B cell (primary cell): ENCODE measurements at regions not wholly inside any gene's neighbourhood (a gene's known extent, or its start where the extent isn't known, plus 50 kb on each side); places are given as distances from the start of the nearest gene placed in this dataset.

Source experiments
- ATAC-seq: fragments of 200-7000 bp; cut with Tn5 transposase; one replicate; pipeline ENCODE4 v1.10.0; 2021; ENCODE audit warnings: low read depth, mild to moderate bottlenecking, moderate number of reproducible peaks, moderate library complexity
- CTCF ChIA-PET: fragments of 350-600 bp; sonication (Branson Sonifier 250); formaldehyde crosslinking; loops from one replicate; lab custom pipeline; 2021; ENCODE audit warnings: antibody characterized with exemption, inconsistent platforms; lab: Charles Lee
- POLR2A ChIA-PET: fragments of 350-600 bp; sonication (Branson Sonifier 250); formaldehyde crosslinking; loops from one replicate; lab custom pipeline; 2021; ENCODE audit warnings: antibody characterized with exemption; lab: Charles Lee
- DNase-seq: peaks from one replicate; pipeline ENCODE4 v3.0.0; 2013
- H2AFZ ChIP-seq: 2 replicates; pipeline ENCODE4 v1.6.1; 2012; ENCODE audit warnings: mild to moderate bottlenecking, low read depth, low read length; ENCODE audit not compliant: insufficient read depth, poor library complexity, severe bottlenecking
- H3K27ac ChIP-seq, 2 donors: 1 replicate in 1 of 2; 2 replicates in 1 of 2; pipeline ENCODE4 v1.5.1; 2012 to 2013; ENCODE audit warnings: low read length in 2 of 2, mild to moderate bottlenecking in 2 of 2, moderate library complexity in 1 of 2
- H3K27me3 ChIP-seq, 4 experiments: fragments of 200-600 bp in 1 of 4; sonication (generic) in 1 of 4; replicated peaks in 1 of 4; 1 replicate in 2 of 4; 2 replicates in 2 of 4; pipeline versions ENCODE4 v1.6.1 to v1.7.0; 2013 to 2016; ENCODE audit warnings: low read length in 3 of 4, mild to moderate bottlenecking in 2 of 4, mixed read lengths in 1 of 4, moderate library complexity in 1 of 4; ENCODE audit not compliant: insufficient read depth in 4 of 4, control insufficient read depth in 3 of 4; ENCODE audit errors: control extremely low read depth in 1 of 4
- H3K36me3 ChIP-seq, 2 experiments: replicated peaks in 1 of 2; 1 replicate in 1 of 2; 2 replicates in 1 of 2; pipeline versions ENCODE4 v1.6.1 to v1.7.1; 2013; ENCODE audit warnings: low read length in 1 of 2; ENCODE audit not compliant: insufficient read depth in 2 of 2, control insufficient read depth in 1 of 2; ENCODE audit errors: control extremely low read depth in 1 of 2, extremely low read depth in 1 of 2
- H3K4me1 ChIP-seq, 2 donors: fragments of 200-600 bp in 1 of 2; sonication (generic) in 1 of 2; 1 replicate in 1 of 2; 2 replicates in 1 of 2; pipeline versions ENCODE4 v1.5.1 to v1.6.1; 2013 to 2017; ENCODE audit warnings: low read length in 2 of 2; ENCODE audit not compliant: control insufficient read depth in 2 of 2, insufficient read depth in 2 of 2
- H3K4me2 ChIP-seq: replicated peaks from 2 replicates; pipeline ENCODE3; 2012; ENCODE audit warnings: mild to moderate bottlenecking, low read depth, low read length; ENCODE audit not compliant: poor library complexity, severe bottlenecking
- H3K4me3 ChIP-seq, 5 experiments: fragments of 200-600 bp in 1 of 5; sonication (generic) in 1 of 5; 1 replicate in 3 of 5; 2 replicates in 2 of 5; pipeline versions ENCODE4 v1.5.1 to v1.7.0; 2011 to 2016; ENCODE audit warnings: low read length in 4 of 5, mild to moderate bottlenecking in 4 of 5, low read depth in 2 of 5, control low read depth in 1 of 5, moderate library complexity in 1 of 5; ENCODE audit not compliant: insufficient read depth in 1 of 5; ENCODE audit errors: control extremely low read depth in 1 of 5, extremely low read depth in 1 of 5
- H3K79me2 ChIP-seq: fragments of 200-600 bp; sonication (generic); one replicate; pipeline ENCODE4 v1.6.0; 2016; ENCODE audit warnings: low read length; ENCODE audit not compliant: control insufficient read depth, insufficient read depth
- H3K9ac ChIP-seq: fragments of 200-600 bp; sonication (generic); 2 replicates; pipeline ENCODE4 v1.6.1; 2017; ENCODE audit warnings: mild to moderate bottlenecking, low read length, moderate library complexity
- H3K9me3 ChIP-seq, 3 donors: one replicate each; pipeline versions ENCODE4 v1.6.1 to v1.7.1; 2013; ENCODE audit warnings: low read length in 2 of 3; ENCODE audit not compliant: control insufficient read depth in 2 of 3, insufficient read depth in 1 of 3; ENCODE audit errors: control extremely low read depth in 1 of 3
- H4K20me1 ChIP-seq: 2 replicates; pipeline ENCODE4 v1.6.0; 2012; ENCODE audit warnings: mild to moderate bottlenecking, low read length; ENCODE audit not compliant: insufficient read depth, control insufficient read depth, poor library complexity, severe bottlenecking
- H3K27ac Mint-ChIP-seq: one replicate; pipeline ENCODE4 v1.8.0; 2021; ENCODE audit warnings: mixed read lengths
- H3K27me3 Mint-ChIP-seq: one replicate; pipeline ENCODE4 v1.8.0; 2021; ENCODE audit warnings: mixed read lengths
- H3K4me1 Mint-ChIP-seq: one replicate; pipeline ENCODE4 v1.8.0; 2021; ENCODE audit warnings: mixed read lengths
- H3K4me3 Mint-ChIP-seq: one replicate; pipeline ENCODE4 v1.8.0; 2021; ENCODE audit warnings: mixed read lengths
- H3K9me3 Mint-ChIP-seq: one replicate; pipeline ENCODE4 v1.8.0; 2022; ENCODE audit warnings: mixed read lengths; ENCODE audit not compliant: insufficient read depth
- EZH2 ChIP-seq: IDR thresholded peaks from 2 replicates; pipeline ENCODE4 v1.6.1; 2012; ENCODE audit warnings: borderline replicate concordance, low read depth, mild to moderate bottlenecking, moderate library complexity, low read length; ENCODE audit not compliant: insufficient read depth, poor library complexity, severe bottlenecking
- WGBS: methylation state at CpG from one replicate; pipeline ENCODE4 v1.1.5; 2013; ENCODE audit warnings: missing lambda C conversion rate; ENCODE audit not compliant: insufficient coverage; 5-methylcytosine and 5-hydroxymethylcytosine counted together
- intact Hi-C: fragments of 100-400 bp; cut with micrococcal nuclease; formaldehyde crosslinking; loops from one replicate; pipeline ENCODE4 v1.10.0; 2022
- TF ChIP-seq, protein P1 (sequence below): fragments of 200-600 bp; IDR thresholded peaks from one replicate; pipeline ENCODE4 v1.8.0; 2022; ENCODE audit warnings: antibody characterized with exemption, mild to moderate bottlenecking

DNA sequence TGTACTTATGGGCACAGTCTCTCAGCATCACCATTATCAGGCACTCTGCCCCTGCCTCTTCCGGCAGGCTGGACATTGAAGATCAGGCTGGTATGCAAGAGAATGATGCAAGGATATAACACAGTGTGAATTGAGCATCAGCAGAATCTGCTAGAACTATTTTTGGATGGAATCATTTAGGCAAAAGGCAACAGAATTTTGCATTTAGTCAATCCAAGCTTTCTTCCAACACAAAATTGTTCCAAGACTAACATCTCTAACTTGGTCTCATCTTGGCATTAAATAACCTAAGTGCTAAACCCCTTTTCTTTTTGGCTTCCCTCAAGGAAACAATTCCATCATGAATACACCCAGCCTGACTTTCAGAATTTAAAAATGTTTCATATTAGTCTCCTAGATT is 339.9 kb downstream of the PRELID2 start:
- no peak for DNase-seq
- Histone ChIP-seq H3K4me2 (no peak overlapping the region), H4K20me1 (no peaks in the 10 kb centered on the region), H2AFZ (no peak overlapping the region), H3K27me3 (no peaks in the 10 kb centered on the region), H3K4me3 (no peak overlapping the region), H3K36me3 (no peaks in the 10 kb centered on the region), H3K4me1 (no peaks in the 10 kb centered on the region), H3K9me3 (no peaks in the 10 kb centered on the region), H3K9ac (no peak overlapping the region), H3K79me2 (no peaks in the 10 kb centered on the region), H3K27ac (no peak overlapping the region)
- ChIA-PET CTCF (no interaction called here), POLR2A (no interaction called here)
- peaks cover 2% of the 10 kb centered on the region for H3K9me3 Mint-ChIP-seq
- no peaks in the 10 kb centered on the region for H3K4me1 Mint-ChIP-seq
- no CpG with 5 or more reads among the region's 1 CpG for WGBS
- TF ChIP-seq EZH2 = no peak
- TF ChIP-seq, protein P1, sequence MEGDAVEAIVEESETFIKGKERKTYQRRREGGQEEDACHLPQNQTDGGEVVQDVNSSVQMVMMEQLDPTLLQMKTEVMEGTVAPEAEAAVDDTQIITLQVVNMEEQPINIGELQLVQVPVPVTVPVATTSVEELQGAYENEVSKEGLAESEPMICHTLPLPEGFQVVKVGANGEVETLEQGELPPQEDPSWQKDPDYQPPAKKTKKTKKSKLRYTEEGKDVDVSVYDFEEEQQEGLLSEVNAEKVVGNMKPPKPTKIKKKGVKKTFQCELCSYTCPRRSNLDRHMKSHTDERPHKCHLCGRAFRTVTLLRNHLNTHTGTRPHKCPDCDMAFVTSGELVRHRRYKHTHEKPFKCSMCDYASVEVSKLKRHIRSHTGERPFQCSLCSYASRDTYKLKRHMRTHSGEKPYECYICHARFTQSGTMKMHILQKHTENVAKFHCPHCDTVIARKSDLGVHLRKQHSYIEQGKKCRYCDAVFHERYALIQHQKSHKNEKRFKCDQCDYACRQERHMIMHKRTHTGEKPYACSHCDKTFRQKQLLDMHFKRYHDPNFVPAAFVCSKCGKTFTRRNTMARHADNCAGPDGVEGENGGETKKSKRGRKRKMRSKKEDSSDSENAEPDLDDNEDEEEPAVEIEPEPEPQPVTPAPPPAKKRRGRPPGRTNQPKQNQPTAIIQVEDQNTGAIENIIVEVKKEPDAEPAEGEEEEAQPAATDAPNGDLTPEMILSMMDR = no peak
- no peak overlapping the region for H3K27ac Mint-ChIP-seq
- no peaks in the 10 kb centered on the region for H3K27me3 Mint-ChIP-seq
- H3K4me3 Mint-ChIP-seq = no peak overlapping the region
- ATAC-seq = no peak
- intact Hi-C loops = no loop called here

DNA sequence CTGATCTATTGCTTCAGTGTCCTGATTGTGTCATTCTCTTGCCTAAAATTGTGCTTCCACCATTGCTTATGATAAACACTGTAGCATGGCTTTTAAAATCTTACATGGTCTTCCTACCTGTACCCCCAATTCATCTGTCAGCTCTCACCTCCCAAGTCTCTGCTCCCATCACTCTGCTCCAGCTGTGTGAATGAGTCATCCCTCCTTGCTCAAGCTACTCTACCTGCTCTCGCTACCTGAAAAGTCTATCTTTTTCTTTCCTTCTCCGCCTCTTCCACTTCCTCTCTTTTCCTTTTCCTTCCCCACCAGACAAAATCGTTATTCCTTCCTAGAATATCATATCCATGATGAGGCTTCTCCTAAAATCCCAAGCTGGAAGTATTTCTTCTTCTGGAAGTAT is 341.7 kb downstream of the PRELID2 start:
- no peaks in the 10 kb centered on the region for H3K79me2 ChIP-seq
- POLR2A ChIA-PET = no interaction called here
- no peak overlapping the region for H3K4me2 ChIP-seq
- no peak overlapping the region for H3K27ac ChIP-seq
- no peaks in the 10 kb centered on the region for H3K4me1 Mint-ChIP-seq
- no peak overlapping the region for H3K4me3 ChIP-seq
- no peak overlapping the region for H3K4me3 Mint-ChIP-seq
- H3K9ac ChIP-seq = no peak overlapping the region
- no peaks in the 10 kb centered on the region for H3K27me3 Mint-ChIP-seq
- H3K36me3 ChIP-seq = no peaks in the 10 kb centered on the region
- CTCF ChIA-PET = no interaction called here
- no peak overlapping the region for H2AFZ ChIP-seq
- TF ChIP-seq, protein P1 = no peak
- no peak for TF ChIP-seq EZH2
- H4K20me1 ChIP-seq = no peaks in the 10 kb centered on the region
- H3K27ac Mint-ChIP-seq = no peak overlapping the region
- H3K9me3 ChIP-seq = no peaks in the 10 kb centered on the region
- 100% methylated on average over 1 of the region's 3 CpGs for WGBS
- H3K27me3 ChIP-seq = no peaks in the 10 kb centered on the region
- H3K4me1 ChIP-seq = no peaks in the 10 kb centered on the region
- intact Hi-C loops = no loop called here
- ATAC-seq (no peak), DNase-seq (no peak)
- H3K9me3 Mint-ChIP-seq = peaks cover 2% of the 10 kb centered on the region
